Stimulated activated naive CD8-positive, alpha-beta T cell treated with anti-CD3 and anti-CD28 coated beads, Interleukin-15, Interleukin-2, amounts not matched to agents 100 U/mL and 50 U/mL, for 24 hours (primary cell): ENCODE measurements at regions not wholly inside any gene's neighbourhood (a gene's known extent, or its start where the extent isn't known, plus 50 kb on each side); places are given as distances from the start of the nearest gene placed in this dataset.

Source experiments
- ATAC-seq: fragments of 150-1000 bp; cut with Tn5 transposase; one replicate; pipeline ENCODE4 v1.10.0; 2021
- DNase-seq: peaks from one replicate; pipeline ENCODE4 v3.0.0; 2021

DNA sequence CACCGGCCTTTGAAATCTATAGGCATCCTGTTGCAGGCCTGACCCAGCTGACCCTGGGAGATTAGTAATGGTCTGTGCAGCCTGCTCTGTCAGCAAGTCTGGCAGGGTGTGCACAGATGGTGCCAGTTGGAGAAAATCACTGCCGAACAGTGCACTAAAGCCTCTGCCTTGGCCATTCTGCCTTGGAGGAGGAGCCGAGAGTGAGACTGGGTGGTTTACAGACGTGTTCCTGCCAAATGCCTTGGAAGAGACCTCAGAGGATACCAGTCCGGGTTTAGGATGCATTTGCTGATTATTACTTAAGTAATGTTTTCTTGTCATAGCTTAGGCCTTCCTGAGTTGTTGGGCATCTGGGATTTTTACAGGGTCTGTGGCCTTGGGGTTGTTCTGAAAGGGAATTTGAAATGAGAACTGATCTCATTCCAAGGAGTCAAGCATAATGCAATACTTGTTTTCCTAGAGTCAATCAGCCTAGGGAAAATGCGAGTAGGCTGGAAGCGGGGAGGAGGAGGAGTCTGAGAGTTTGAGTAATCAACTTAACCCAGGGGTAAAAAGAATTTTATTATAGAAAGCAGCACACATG, 292.1 kb downstream of the SOX4 start:
- DNase-seq, result no peak
- ATAC-seq, result no peak

DNA sequence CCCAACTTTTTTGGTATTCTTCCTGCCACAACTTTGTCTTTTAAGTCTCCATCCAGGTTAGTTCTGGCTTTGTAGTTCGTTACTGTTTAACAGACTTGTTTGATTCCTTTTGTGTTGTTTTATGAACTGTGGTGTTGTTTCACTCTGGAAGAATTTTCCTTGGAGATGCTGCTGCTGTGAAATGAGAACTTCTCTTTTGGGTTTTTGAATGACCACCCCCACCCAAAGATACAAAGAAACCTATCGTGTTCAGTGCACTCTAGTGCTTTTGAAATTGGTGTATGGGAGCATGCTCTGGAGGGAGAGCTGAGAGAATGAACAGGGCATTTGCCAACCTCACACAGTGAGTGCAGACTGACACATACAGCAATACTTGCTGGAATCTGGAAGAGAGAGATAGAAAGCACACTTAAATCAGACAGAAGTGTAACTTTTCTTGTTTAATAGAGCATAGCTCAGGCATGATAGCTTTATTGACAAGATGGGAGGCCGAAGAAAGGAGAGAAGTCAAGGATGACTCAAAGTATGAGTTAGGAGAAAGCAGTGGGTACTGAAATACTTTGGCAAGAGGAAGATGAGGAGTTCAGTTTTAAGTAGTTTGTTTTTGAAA, 293.1 kb downstream of the SOX4 start:
- DNase-seq (no peak), ATAC-seq (no peak)

DNA sequence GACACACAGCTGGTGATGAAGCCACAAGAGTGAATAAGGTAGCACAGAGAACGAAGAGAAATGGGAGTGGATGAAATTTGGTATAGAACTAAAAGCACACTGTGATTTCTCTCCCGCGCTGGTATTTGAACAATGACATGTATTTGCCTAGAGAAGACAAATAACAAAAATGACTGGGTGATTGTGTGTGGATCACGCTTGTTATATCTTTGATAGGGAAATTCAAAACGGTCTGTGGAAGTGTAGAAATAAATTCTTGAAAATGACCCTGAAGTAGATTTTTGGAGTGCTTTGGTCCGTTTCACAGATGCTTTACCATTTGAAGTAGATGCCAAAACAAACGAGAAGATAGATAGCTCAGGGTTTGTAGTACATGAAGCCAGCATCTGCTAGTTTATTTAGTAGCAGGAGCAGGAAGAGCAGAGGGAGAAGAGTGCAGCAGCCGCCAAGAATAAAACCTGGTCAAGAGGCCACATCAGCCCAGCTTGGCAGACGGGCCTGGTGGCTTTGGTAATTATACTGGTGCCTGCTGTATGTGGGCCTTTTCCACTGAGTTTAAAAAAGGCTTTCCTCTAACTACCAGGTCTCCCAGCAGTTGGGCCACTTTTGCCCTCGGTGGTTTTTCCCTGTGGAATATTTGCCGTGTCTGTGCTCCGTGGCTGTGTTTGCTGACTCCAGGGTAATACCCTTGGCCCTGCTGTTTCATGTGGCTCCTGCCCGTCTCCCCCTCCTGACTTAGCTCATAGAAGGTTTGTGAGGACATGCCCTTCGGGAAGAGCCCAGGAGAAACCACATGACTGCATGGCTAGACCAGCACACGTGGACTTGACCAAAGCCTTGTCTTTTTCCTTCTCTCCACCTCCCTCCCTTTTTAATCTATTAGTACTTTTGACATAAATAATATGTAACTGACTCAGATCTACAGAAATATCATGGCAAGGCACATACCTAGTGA, 294.0 kb downstream of the SOX4 start:
- ATAC-seq (no peak), DNase-seq (no peak)

DNA sequence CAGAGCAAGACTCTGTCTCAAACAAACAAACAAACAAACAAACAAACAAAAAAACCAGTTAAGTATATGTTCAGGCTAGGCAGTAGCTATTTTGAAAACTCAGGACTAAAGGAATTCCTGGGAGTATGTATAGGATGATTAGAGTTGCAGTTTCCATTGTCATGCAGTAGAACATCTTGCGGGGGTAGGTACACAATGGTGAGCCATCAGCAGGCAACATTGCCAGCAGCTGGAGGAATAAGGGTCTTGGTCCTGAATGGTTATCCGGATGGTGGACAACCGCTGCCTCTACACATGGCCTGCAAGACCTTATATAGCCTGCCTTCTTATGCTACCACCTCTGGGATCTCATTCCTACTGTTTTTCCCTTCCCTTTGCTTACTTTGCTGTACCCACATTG, 297.5 kb downstream of the SOX4 start:
- ATAC-seq (no peak), DNase-seq (no peak)

DNA sequence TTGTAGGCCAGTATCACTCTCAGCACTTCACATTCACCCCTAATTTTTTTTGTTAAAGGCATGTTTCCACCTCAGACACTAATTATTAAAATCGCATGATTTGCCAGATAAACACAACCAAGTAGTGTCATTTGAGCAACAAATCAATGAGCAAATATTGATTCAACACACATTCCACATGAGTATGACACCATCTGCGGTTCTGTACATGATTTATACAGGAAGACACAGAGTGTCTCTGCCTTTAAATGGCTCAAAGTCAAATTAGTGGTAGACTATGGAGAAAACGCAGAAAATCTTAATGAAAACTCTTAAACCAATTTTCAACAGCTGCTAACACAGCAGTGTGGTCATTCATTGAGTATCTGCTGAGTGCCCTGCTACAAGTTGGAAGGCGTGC, 300.2 kb downstream of the SOX4 start:
- DNase-seq, result no peak
- ATAC-seq, result no peak

DNA sequence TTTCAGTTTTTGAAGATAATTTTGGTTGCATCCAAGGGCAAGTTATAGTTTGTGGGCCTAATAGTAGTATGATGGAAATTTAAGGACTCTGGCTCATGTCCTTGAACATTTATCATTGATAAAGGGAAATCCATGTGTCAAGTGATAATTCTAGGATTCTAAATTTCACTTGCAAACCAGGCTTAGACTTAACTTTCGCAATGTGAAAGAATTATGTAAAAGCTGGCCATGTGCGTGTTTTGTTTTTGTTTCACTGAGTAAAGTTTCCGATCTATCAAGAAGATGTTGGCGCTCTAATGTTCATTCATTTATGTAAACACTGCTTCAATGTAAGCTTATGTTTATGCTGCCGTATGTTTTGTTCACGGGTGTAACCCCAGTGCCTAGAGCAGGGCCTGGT, 302.0 kb downstream of the SOX4 start:
- ATAC-seq (no peak), DNase-seq (no peak)

DNA sequence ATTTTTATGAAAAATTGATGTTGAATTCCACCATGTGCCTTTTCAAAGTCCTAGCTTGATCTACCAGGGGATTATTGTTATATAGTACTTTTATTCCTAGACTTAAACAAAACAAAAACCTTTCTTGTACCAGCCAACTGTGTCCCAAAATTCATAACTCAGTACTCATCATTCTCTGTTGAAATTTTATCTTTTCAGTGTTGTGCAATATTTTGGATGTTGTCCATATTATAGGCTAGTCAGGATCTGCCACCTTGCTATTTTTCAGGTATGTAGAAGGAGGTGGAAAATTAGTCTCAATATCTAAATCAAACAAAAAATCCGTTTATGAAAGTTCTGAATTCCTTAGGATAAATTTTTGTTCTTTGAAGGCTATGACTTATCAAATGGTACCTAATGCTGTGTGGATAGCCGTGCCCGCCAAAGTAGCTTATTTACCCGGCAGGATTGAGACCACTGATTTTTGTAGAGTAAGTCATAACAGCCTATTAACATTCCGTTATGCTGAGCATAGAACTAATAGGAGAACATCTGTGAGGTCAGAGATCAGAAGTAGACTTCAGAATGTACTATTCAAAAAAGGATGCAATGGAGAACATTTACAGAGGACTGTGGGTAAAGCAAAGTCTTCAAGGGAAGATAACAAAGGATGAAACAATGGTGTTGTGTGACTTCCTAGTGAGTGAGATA, 304.7 kb downstream of the SOX4 start:
- DNase-seq (no peak), ATAC-seq (no peak)

DNA sequence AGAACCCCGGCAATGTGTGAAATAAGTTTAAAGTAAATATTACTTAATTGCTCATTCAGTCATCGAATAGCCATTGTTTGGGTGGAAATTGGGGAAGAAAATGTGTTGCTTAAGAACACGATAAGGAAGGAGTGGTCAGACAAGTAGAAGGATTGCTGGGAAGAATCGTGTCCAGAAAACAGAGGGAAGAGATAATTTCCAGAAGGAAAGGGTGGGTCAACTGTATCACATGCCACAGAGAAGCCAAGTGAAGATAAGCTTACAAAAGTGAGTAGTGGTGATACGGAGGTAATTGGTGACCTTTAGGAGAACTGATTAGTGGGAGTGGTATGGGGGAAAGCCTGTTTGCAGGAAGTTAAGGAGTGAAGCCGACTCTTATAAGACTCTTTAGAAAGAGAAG, 306.2 kb downstream of the SOX4 start:
- DNase-seq, result no peak
- no peak for ATAC-seq

DNA sequence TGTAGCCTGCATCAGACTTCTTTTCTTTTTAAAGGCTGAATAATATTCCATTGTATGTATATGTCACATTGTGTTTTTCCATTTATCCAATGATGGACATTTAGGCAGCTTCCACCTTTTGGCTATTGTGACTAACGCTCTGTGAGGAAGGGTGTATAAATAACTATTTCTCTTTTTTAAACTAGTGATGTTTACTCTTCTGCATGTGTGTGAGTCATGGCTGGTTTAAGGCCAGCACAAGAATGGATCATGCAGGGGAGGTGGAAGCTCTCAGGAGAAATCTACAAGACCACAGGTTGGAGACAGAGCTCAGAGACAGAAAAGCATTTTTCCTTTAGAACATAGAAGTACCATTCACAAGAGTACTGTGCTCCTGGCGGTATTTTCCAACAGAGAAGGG, 307.2 kb downstream of the SOX4 start:
- ATAC-seq (no peak), DNase-seq (no peak)

DNA sequence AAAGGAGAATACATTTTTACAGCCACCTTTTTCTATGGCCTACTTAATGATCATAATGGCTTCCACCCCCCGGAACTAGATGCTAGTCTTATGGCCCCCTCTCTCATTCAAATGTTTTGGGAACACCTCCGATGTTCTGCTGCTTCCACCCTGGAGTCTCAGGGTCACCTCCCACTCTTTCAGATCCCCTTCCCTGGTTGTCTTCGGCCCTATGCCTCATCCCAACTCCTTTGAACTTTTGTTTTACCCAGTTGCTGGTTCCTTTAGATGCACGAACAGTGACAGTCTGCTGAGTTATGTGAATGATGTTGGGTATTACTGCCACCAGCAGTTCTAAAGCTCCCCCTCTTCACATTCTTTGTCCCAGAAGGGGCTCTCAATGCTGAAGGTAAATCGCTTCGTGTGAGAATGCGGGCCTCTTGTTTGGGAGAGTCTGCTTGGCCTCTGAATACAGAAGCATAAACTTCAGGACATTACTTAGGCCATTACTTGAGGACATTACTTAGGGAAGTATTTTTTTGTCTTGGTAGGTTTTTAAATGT, 309.1 kb downstream of the SOX4 start:
- ATAC-seq (no peak), DNase-seq (no peak)

DNA sequence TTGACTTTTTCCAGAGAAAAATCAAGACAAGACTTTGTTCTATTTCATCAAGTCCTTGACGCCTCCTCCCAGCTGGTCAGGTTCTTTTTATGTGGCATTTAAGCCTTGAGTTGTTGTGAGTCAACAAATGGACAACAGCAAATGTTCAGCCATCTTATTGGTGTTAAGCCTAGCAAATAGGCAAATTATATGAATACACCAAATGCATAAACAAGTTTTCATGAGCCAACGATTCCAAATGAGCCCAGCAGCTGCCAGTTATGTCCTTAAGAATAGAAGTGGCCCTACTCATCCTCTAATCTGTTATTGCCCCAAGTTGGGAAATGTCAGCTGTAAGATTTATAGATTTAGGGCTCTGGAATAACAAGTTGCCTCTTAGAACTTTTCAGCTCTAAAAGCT, 312.0 kb downstream of the SOX4 start:
- DNase-seq (no peak), ATAC-seq (no peak)

DNA sequence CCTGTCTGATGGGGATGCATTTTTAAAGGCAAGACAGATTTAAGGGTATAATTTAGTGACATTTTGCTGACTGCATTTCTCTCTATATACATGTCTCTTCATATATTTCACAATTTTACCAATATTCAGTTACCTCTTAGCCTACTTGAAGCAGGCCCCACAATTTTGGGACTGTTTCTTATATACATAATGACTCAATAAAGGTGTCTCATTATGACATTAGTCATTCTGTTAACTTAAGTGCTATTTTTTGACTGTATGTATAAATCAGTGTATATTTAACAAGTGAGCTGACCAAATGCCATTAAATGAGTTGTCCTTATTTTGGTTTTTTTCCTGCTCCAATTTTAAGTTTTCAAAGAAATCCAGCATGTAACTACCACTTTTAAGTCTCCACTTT, 313.3 kb downstream of the SOX4 start:
- no peak for ATAC-seq
- no peak for DNase-seq

DNA sequence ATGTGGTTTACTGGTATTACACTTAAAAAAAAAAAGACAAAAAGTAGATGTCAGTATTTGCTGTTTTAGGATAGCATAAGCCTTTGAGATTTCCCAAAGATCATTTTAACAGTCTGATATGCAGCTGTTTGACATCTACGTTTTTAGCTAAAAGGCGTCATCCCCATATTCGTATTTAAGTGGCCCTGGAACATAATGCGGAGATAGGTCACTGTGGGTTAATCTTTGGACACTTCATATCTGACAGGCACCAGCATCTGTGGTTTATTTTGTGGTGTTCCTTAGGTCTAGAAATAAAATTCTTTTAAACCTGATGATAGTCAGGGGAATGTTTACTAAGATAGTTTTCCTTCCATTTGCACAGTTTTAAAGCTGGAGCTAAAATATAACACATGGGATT, 313.7 kb downstream of the SOX4 start:
- DNase-seq (no peak), ATAC-seq (no peak)

DNA sequence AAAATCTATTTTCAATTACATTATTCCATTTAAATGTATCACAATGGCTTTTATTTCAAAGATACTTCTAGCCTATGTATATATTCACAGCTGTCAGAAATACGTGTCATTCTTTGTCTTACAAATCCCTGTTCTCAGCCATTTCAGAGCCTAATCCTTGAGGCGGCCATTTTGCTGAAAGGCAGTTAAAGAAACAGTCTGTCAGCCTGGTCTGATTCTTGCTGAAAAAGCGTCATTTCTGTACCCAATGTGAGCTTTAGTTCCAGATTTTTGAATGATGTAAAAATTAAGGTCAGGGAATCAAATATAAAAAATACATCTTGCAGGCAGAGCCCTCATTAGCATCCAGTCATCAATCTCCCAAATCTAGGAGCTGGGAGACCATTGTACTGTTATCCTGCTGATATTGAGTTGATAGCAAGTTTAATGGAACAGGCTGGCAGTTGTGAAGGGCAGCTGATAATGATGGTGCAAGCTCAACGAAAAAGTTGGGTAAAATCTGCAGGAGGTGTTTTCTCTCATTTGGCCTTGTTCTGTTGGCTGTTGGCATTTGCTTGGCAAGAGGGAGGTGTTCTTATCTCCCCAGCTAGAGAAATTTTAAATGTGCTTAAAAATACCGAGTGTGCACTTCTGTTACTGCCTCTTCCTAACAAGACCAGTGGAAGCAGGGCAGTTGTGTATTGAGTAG, 314.8 kb downstream of the SOX4 start:
- ATAC-seq (no peak), DNase-seq (no peak)

DNA sequence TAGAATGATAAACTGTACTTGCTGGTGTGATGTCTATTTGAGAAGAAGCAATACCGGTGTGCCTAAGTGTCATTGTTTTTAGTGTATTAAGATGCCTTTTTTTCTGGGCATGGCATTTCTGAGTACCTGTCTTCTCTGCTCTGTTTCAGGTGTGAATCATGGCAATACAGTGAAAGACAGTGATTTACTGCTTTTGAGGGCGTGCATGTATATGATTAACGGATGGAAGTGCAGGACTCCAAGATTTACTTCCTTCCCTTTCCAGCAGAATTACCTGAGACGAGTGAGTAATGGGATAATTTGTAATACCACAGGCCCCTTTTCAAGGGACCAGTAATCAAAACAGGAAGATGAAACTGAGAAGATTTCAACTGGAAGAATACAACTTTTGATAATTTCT, 315.8 kb downstream of the SOX4 start:
- DNase-seq (no peak), ATAC-seq (no peak)

DNA sequence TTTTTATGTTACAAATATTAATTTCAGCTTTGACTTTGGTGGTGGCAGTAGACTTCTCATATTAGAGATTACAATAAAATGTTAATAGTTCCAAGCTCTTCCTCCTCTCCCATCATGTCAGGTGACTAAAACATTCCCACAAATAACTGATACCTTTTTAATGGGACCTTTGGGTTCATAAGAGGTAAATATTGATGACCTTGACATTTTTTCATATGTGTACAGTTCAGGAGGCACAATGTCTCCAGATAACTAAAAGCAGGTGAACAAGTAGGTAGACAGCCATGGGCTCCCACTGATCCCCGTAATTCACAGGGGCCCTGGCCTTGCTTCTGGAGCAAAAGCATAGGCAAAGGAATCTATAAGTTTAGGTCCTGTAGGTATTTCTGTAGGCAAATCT, 317.7 kb downstream of the SOX4 start:
- DNase-seq (no peak), ATAC-seq (no peak)

DNA sequence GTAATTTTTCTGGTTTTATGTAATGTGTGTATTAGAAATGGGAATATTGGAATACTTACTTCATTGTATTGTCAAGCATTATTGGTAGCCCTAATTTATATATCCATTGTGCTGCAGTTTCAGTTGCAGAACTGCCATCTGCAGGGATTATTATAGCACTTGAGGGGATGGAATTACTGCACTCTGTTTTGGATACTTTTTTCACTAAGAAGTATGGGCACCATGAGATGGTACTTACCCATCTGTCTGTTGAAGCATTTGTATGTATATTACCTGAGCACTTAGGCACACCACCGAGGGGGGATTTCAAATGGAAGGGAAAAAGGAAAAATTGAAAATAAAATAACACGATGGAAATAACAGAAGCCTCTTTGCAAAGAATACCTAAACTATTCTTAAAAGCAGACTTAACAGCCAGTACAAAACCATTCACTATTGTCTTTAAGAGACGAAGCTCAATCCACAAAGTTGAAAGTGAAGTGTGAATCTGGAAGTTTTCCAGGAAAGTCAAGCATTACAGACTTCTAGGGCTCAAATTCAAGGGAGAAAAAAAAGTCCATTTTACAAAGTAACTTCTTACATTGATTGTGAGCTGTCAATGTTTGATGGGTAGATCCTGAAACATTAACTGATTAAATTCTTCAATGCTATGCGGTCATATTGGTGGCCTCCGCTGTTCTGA, 318.7 kb downstream of the SOX4 start:
- no peak for ATAC-seq
- no peak for DNase-seq

DNA sequence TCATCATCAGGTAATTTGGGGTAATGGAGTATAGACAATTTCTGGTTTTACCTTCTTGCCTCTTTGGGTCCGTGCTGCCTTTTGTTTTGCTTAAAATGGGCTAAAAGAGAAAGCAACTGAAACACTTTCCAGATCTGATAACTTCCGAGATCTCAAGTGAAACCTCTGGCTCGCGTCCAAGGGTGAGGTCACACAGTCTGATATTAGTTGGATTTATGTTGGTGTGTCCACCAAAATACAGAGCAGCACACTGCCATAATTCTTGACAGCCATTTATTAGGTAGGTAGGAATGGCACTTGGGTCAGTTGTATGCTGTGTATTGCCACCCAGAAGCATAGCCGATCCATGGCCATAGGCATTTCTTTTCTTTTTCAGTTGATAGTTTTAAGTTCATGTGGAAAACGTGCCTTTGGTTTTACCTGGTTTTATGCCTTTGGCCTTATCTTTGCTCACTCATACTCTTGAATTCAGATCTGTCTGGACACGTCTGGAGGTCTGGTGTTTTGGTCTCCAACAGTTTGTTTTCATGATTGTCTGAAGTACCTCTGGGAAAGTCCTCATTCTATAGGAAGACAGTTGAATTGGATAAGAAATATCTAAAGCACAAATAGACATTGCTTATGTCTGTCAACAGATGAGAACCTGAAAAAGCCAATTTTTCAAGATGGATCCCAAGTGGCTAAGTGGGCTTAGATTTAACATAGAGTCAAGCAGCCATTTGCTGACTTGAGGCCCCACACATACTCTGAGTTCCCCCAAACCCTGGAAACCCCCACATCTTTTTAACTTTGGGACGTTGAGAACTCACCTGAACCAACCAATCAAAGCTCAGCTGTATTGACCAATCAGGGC, 320.8 kb downstream of the SOX4 start:
- DNase-seq, result peak; percentile 51
- ATAC-seq, result no peak

DNA sequence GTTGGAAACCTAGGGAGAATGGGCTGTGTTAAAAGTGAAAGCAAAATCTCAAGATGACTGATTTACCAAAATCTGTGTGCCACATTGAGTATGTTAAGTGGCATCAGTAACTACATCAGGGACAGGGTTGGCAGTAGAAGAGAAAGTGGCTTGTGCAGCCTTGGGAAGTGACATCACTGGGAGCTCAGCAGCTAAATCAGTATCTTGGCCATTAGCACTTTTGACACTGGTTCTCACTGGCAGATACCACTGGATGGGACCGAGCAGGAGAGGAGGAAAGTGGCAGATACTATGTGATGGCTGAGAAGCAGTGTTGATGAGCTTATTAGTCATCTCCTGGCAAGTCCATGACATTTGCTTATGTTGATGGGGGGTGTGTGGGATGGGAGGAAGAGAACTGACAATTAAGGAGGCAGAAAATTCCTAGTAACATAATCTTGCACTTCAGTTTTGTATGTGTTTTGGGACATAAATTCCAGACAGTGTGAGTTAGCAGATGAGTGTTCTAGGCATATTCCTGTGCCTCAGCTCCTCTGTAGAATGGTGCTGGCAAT, 322.2 kb downstream of the SOX4 start:
- ATAC-seq, result no peak

DNA sequence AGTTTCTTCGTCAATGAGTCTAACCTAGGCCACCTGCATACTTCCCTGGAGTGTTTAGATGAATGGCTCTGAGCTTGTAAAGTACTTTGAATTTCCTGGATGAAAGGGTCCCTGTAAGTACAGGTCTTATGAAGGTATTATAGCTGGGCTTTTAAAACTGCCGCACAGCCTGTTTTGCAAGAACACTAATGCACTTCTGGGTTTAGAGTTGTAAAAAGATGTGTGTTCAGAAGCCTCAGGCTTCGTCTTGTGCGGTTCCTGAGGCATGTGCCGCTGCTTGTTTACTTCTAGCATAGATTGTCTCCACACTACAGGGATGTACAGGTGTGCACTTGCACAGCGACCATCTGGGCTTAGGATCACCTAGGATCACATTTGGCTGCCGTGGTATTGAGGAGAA, 324.5 kb downstream of the SOX4 start:
- ATAC-seq (no peak), DNase-seq (no peak)

More for the DNA sequence above, 322.2 kb downstream of the SOX4 start:
- DNase-seq, result no peak
